PFSK-1 (cell line): ENCODE measurements at regions not wholly inside any gene's neighbourhood (a gene's known extent, or its start where the extent isn't known, plus 50 kb on each side); places are given as distances from the start of the nearest gene placed in this dataset.

Experiments used
- POLR2AphosphoS5 ChIP-seq: IDR thresholded peaks from 2 replicates; pipeline ENCODE4 v1.6.1; 2012; ENCODE audit warnings: low read depth, mild to moderate bottlenecking, control low read depth, low read length, moderate library complexity
- REST ChIP-seq, 2 experiments: IDR thresholded peaks; 2 replicates each; pipeline versions ENCODE4 v1.6.1 to v1.8.0; 2011 to 2012; ENCODE audit warnings: low read depth in 2 of 2, low read length in 2 of 2, control low read depth in 1 of 2, inconsistent platforms in 1 of 2, mild to moderate bottlenecking in 1 of 2, moderate library complexity in 1 of 2; ENCODE audit not compliant: insufficient read depth in 1 of 2

DNA sequence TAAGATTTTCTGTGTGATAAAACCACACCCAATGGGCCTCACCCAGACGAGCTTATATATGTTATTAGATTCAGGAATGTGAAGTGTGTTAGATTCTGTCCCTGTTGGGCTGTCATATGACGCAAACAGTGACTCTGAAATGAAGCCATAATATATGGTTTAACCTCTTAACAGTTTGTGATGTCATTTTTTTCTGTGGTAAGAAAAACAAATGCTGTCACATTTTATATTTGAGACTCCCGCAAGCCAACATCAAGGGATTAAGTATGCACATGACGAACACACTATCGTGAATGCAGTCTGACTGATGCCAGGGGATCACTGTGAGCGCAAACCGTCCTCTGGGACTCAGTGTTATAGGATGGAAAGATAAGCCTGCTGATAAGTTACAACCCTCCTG is 321.7 kb downstream of the SH3GL2 start:
- no peak for TF ChIP-seq POLR2AphosphoS5
- TF ChIP-seq REST (IDR thresholded peaks at IDR 0.05; ENCODE audit: insufficient read depth in 1 of 2, low read depth in 2 of 2, low read length in 2 of 2): no peak
